Lower leg skin (tissue), 4 donors: ENCODE measurements at regions not wholly inside any gene's neighbourhood (a gene's known extent, or its start where the extent isn't known, plus 50 kb on each side); places are given as distances from the start of the nearest gene placed in this dataset.

Source experiments
- DNase-seq, 2 donors: peaks; one replicate each; pipeline ENCODE4 v3.0.0-alpha.2; 2019; ENCODE audit warnings: low spot score in 2 of 2
- H3K4me3 ChIP-seq: fragments of 200-600 bp; sonication (generic); 2 replicates; pipeline ENCODE4 v1.5.1; 2017; ENCODE audit warnings: mild to moderate bottlenecking, low read depth; ENCODE audit not compliant: poor library complexity, severe bottlenecking
- CTCF ChIP-seq, 3 donors: fragments of 450-650 bp; IDR thresholded peaks; one replicate each; pipeline ENCODE4 v1.5.1; 2016; ENCODE audit warnings: antibody characterized with exemption in 3 of 3, mild to moderate bottlenecking in 3 of 3, moderate library complexity in 2 of 3
- POLR2A ChIP-seq, 2 donors: fragments of 450-650 bp; IDR thresholded peaks; one replicate each; pipeline ENCODE4 v1.6.1; 2016 to 2017; ENCODE audit warnings: antibody characterized with exemption in 2 of 2, mild to moderate bottlenecking in 1 of 2, moderate library complexity in 1 of 2
- WGBS, 2 donors: methylation state at CpG; one replicate each; pipeline ENCODE4 v1.1.5; 2018; 5-methylcytosine and 5-hydroxymethylcytosine counted together
- intact Hi-C: fragments of 100-400 bp; cut with DNase I; formaldehyde crosslinking; loops from one replicate; pipeline ENCODE4 v1.15.0; 2023; ENCODE audit warnings: low total_unique reads

- H3K4me3 ChIP-seq = no peak overlapping the region
- DNase-seq = no peak
- TF ChIP-seq POLR2A (IDR thresholded peaks at IDR 0.05) (no peak), CTCF (IDR thresholded peaks at IDR 0.05) (no peak)
- 55 to 59% methylated on average over 4 of the region's 4 CpGs for WGBS, 2 donors
- intact Hi-C loops = no loop called here
Observed at GRCh38 chr13:34139660-34140227, 321.8 kb downstream of the RFC3 start.

GRCh38 chr13:34143637-34144036, 325.7 kb downstream of the RFC3 start:
- no peak overlapping the region for H3K4me3 ChIP-seq
- TF ChIP-seq POLR2A (IDR thresholded peaks at IDR 0.05) (no peak), CTCF (IDR thresholded peaks at IDR 0.05) (no peak)
- WGBS, 2 donors = 96 to 100% methylated on average over 1 of the region's 1 CpG
- no peak for DNase-seq
- intact Hi-C loops = no loop called here

GRCh38 chr13:34144142-34144541, 326.2 kb downstream of the RFC3 start:
- WGBS, 2 donors = 35 to 39% methylated on average over 3 of the region's 3 CpGs
- no peak overlapping the region for H3K4me3 ChIP-seq
- TF ChIP-seq CTCF (IDR thresholded peaks at IDR 0.05) (no peak), POLR2A (IDR thresholded peaks at IDR 0.05) (no peak)
- no peak for DNase-seq
- intact Hi-C loops = no loop called here

- no peak for DNase-seq
- intact Hi-C loops = no loop called here
- 73 to 74% methylated on average over 3 of the region's 3 CpGs for WGBS, 2 donors
- no peak overlapping the region for H3K4me3 ChIP-seq
- TF ChIP-seq POLR2A (IDR thresholded peaks at IDR 0.05) (no peak), CTCF (IDR thresholded peaks at IDR 0.05) (no peak)
Observed at GRCh38 chr13:34145061-34145460, 327.1 kb downstream of the RFC3 start.

GRCh38 chr13:34148359-34148758, 330.4 kb downstream of the RFC3 start:
- intact Hi-C loops = no loop called here
- no peak for DNase-seq
- 92 to 96% methylated on average over 6 of the region's 6 CpGs for WGBS, 2 donors
- TF ChIP-seq POLR2A (IDR thresholded peaks at IDR 0.05) (no peak), CTCF (IDR thresholded peaks at IDR 0.05) (no peak)
- no peak overlapping the region for H3K4me3 ChIP-seq

GRCh38 chr13:34151885-34152284, 333.9 kb downstream of the RFC3 start:
- TF ChIP-seq CTCF (IDR thresholded peaks at IDR 0.05) (no peak), POLR2A (IDR thresholded peaks at IDR 0.05) (no peak)
- 67 to 78% methylated on average over 1 of the region's 1 CpG for WGBS, 2 donors
- intact Hi-C loops = no loop called here
- no peak overlapping the region for H3K4me3 ChIP-seq
- DNase-seq = no peak
